ENCODE measurements at regions not wholly inside any gene's neighbourhood (a gene's known extent, or its start where the extent isn't known, plus 50 kb on each side); places are given as distances from the start of the nearest gene placed in this dataset.
A peak's percentile ranks its signal among the peaks of the same experiment; 100 is the strongest.

- no peaks in the 10 kb centered on the region for H3K9me3 Mint-ChIP-seq
- H3K36me3 Mint-ChIP-seq, result no peaks in the 10 kb centered on the region
- DNase-seq (ENCODE audit: extremely low spot score, unreplicated experiment), result no peak
- H3K4me1 Mint-ChIP-seq (ENCODE audit: unreplicated experiment), result peaks cover 31% of the 10 kb centered on the region
- peaks cover 24% of the 10 kb centered on the region for H3K27me3 Mint-ChIP-seq
- no peak overlapping the region for H3K27ac Mint-ChIP-seq
- no peak overlapping the region for H3K4me3 Mint-ChIP-seq
- TF ChIP-seq, protein P1, sequence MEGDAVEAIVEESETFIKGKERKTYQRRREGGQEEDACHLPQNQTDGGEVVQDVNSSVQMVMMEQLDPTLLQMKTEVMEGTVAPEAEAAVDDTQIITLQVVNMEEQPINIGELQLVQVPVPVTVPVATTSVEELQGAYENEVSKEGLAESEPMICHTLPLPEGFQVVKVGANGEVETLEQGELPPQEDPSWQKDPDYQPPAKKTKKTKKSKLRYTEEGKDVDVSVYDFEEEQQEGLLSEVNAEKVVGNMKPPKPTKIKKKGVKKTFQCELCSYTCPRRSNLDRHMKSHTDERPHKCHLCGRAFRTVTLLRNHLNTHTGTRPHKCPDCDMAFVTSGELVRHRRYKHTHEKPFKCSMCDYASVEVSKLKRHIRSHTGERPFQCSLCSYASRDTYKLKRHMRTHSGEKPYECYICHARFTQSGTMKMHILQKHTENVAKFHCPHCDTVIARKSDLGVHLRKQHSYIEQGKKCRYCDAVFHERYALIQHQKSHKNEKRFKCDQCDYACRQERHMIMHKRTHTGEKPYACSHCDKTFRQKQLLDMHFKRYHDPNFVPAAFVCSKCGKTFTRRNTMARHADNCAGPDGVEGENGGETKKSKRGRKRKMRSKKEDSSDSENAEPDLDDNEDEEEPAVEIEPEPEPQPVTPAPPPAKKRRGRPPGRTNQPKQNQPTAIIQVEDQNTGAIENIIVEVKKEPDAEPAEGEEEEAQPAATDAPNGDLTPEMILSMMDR (conservative IDR thresholded peaks at IDR 0.05), result no peak
Observed at GRCh38 chr15:70260580-70260979, 162.9 kb upstream of the TLE3 start.

DNA sequence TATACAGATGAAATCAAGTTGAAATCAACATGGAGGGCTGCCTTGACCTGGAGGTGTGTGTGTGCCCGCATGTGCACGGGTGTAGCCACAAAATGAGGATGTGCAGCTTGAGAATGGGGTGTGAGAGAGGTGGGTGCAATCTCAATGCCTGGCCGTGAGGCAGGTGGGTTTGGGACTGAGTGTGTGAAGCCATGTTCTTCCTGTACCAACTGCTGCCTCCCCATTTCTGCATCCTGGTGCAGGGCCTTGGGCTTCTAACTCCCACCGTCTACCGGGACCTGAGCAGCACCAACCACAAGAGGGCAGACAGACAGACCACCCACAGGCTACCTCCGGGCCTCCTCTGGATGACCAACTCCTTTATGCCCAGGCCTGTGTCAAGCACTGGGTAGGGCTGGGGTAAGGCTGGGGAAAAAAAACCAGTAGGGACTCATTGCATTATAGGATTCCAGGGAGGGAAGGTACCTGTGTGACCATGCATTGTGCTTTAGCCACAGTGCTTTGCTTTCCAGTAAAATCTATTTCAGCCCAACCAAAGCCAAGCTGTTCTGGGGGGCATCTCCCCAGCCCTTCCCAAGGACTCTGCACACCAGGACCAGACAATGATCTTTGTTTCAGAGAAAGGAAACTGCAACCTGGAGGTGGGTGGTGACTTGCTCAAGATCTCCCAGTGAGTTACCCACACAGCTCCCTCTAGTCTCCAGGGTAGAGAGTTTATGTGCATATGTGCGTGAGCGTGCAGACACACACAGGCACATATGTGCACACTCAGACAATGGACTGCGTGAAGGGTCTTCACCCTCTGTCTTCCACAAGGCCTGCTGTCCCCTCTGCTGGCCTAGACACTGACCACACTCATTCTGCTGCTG lies 162.2 kb upstream of the TLE3 start:
- TF ChIP-seq, protein P1 (conservative IDR thresholded peaks at IDR 0.05), result peak; percentile 51
- H3K4me3 Mint-ChIP-seq, result no peak overlapping the region
- H3K36me3 Mint-ChIP-seq, result no peaks in the 10 kb centered on the region
- peaks cover 35% of the 10 kb centered on the region for H3K4me1 Mint-ChIP-seq (ENCODE audit: unreplicated experiment)
- H3K27ac Mint-ChIP-seq, result peak overlapping the region; percentile 41
- H3K27me3 Mint-ChIP-seq, result peaks cover 24% of the 10 kb centered on the region
- DNase-seq (ENCODE audit: extremely low spot score, unreplicated experiment), result no peak
- no peaks in the 10 kb centered on the region for H3K9me3 Mint-ChIP-seq

- Mint-ChIP-seq H3K4me3 (no peak overlapping the region), H3K9me3 (no peaks in the 10 kb centered on the region), H3K27me3 (peaks cover 24% of the 10 kb centered on the region), H3K4me1 (ENCODE audit: unreplicated experiment) (peaks cover 40% of the 10 kb centered on the region), H3K36me3 (no peaks in the 10 kb centered on the region), H3K27ac (no peak overlapping the region)
- TF ChIP-seq, protein P1 (conservative IDR thresholded peaks at IDR 0.05), result no peak
- DNase-seq (ENCODE audit: extremely low spot score, unreplicated experiment), result no peak
Observed at GRCh38 chr15:70259028-70259424, 161.3 kb upstream of the TLE3 start.

DNA sequence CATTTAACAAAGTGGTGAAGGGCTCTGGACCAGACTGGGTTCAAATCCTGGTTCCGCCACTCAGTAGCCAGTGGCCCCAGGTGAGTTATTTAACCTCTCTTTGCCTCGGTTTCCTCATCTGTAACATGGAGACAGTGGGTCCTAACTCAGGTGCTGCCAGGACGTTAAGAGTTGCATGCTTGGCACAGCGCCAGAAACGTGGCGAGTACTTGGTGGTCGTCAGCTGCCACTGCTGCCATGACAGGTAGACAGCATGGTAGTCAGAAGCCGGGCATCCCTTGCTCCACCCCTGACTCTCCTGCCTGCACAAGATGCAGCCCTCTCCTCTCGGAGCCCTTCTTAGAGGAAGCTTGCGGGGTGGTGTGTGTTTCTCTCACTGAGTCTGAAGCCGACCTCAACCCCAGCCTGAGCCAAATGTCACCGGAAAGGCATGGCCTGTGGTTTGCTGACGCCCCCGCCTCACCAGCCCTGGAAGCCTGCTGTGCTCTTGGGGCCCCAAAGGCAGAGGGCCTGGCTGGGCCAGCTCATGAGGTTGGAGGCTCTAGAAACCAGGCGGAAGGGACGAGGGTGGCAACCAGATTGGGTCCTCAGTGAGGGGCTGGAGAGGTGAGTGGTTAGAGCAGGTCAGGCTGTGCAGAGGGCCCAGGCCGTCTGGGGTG lies 160.8 kb upstream of the TLE3 start:
- Mint-ChIP-seq H3K36me3 (no peaks in the 10 kb centered on the region), H3K4me1 (ENCODE audit: unreplicated experiment) (peaks cover 39% of the 10 kb centered on the region), H3K27me3 (peaks cover 21% of the 10 kb centered on the region), H3K9me3 (no peaks in the 10 kb centered on the region), H3K4me3 (no peak overlapping the region), H3K27ac (no peak overlapping the region)
- no peak for DNase-seq (ENCODE audit: extremely low spot score, unreplicated experiment)
- TF ChIP-seq, protein P1 (conservative IDR thresholded peaks at IDR 0.05), result no peak

DNA sequence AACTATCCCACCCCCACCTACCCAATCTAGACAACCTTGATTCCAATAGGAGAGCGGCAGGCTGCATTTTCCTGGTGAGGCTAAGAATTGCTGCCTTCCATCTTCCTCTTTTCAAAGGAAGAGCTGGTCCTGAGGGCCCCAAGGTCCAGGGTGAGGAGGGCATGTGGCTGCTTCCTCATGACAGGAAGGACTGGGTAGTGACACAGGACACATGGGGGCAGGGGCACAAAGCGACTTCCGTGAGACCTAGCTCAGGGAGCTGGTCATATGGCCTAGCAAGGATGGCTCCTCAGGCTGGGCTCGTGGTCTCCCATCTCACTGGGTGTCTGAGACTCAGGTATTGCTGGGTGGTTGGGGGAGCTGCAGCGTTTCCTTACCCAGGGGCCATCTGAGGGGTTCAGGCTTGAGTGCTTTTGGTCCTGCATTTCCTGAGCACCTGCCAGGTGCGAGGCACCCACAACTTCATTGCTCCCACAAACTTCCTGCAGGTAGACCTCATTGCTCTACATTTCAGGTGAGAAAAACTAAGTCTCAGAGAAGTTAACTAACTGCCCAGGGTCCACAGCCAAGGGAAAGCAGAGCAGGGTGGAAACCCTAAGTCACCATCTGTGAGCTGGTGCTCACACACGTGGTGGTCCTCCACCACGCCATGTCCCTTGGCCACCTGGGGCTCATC lies 160.0 kb upstream of the TLE3 start:
- Mint-ChIP-seq H3K4me1 (ENCODE audit: unreplicated experiment) (peaks cover 36% of the 10 kb centered on the region), H3K4me3 (no peak overlapping the region), H3K9me3 (no peaks in the 10 kb centered on the region), H3K27me3 (peaks cover 21% of the 10 kb centered on the region), H3K27ac (no peak overlapping the region), H3K36me3 (no peaks in the 10 kb centered on the region)
- TF ChIP-seq, protein P1 (conservative IDR thresholded peaks at IDR 0.05), result no peak
- no peak for DNase-seq (ENCODE audit: extremely low spot score, unreplicated experiment)
